ENCODE measurements at regions not wholly inside any gene's neighbourhood (a gene's known extent, or its start where the extent isn't known, plus 50 kb on each side); places are given as distances from the start of the nearest gene placed in this dataset.

DNA sequence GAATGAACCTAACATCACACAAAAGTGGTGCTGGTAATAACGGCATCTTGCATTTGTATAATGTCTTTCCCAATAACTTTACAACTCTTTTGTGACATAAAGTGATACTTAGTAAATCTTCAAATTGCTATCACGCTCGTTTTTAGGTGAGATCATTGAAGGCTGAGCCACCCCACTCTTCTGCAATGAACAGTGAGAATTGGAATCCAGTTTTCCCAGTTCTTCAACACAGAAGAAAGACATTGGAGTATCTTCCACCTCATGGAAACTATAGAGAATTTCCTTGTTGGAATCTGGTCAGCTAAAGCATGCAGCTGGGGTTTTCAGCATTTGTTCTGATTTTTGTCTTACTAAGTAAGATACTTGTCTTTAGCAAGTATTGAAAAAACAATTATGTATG, 59.9 kb upstream of the NRIP1 start:
- no peak for TF ChIP-seq ZSCAN9 (CRISPR knock-in tag; IDR thresholded peaks at IDR 0.05; ENCODE audit: borderline replicate concordance)
- TF ChIP-seq ZBTB1 (CRISPR knock-in tag; IDR thresholded peaks at IDR 0.05; ENCODE audit: borderline replicate concordance), result no peak
- no peak for TF ChIP-seq TEAD2 (CRISPR knock-in tag; IDR thresholded peaks at IDR 0.05)
- no peak for TF ChIP-seq ZNF274 (CRISPR knock-in tag; IDR thresholded peaks at IDR 0.05)
- TF ChIP-seq, protein P1, sequence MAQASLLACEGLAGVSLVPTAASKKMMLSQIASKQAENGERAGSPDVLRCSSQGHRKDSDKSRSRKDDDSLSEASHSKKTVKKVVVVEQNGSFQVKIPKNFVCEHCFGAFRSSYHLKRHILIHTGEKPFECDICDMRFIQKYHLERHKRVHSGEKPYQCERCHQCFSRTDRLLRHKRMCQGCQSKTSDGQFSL (CRISPR knock-in tag; IDR thresholded peaks at IDR 0.05), result no peak
- TF ChIP-seq GTF2F1 (IDR thresholded peaks at IDR 0.05; ENCODE audit: low read length), result no peak
- no peak for TF ChIP-seq BHLHE40 (IDR thresholded peaks at IDR 0.05; ENCODE audit: low read length)
